Smooth muscle cell (in vitro differentiated cells): ENCODE measurements at regions not wholly inside any gene's neighbourhood (a gene's known extent, or its start where the extent isn't known, plus 50 kb on each side); places are given as distances from the start of the nearest gene placed in this dataset.

ENCODE experiments used
- DNase-seq: peaks from one replicate; lab custom pipeline; 2025; ENCODE audit not compliant: unreplicated experiment; lab: John Stamatoyannopoulos, UW
- H2AFZ ChIP-seq: fragments of 200-600 bp; sonication (generic); 2 replicates; pipeline ENCODE4 v1.6.0; 2016; ENCODE audit warnings: antibody characterized with exemption, low read depth, mild to moderate bottlenecking
- H3F3A ChIP-seq: fragments of 200-600 bp; sonication (generic); 2 replicates; pipeline ENCODE4 v1.6.0; 2017; ENCODE audit warnings: antibody characterized with exemption, low read depth
- H3K27ac ChIP-seq: fragments of 200-600 bp; sonication (generic); 2 replicates; pipeline ENCODE4 v1.5.1; 2016; ENCODE audit warnings: low read depth, mild to moderate bottlenecking
- H3K27me3 ChIP-seq: fragments of 200-600 bp; sonication (generic); 2 replicates; pipeline ENCODE4 v1.6.1; 2016; ENCODE audit warnings: low read depth, mild to moderate bottlenecking
- H3K36me3 ChIP-seq: fragments of 200-600 bp; sonication (generic); 2 replicates; pipeline ENCODE4 v1.5.1; 2016; ENCODE audit warnings: low read depth
- H3K4me1 ChIP-seq: fragments of 200-600 bp; sonication (generic); 2 replicates; pipeline ENCODE4 v1.5.1; 2016; ENCODE audit warnings: low read depth
- H3K4me2 ChIP-seq: fragments of 200-600 bp; sonication (generic); 2 replicates; pipeline ENCODE4 v1.6.0; 2016; ENCODE audit warnings: mild to moderate bottlenecking
- H3K4me3 ChIP-seq: fragments of 200-600 bp; sonication (generic); 2 replicates; pipeline ENCODE4 v1.5.1; 2016; ENCODE audit warnings: mild to moderate bottlenecking
- H3K79me2 ChIP-seq: fragments of 200-600 bp; sonication (generic); 2 replicates; pipeline ENCODE4 v1.6.0; 2016; ENCODE audit warnings: low read depth, mild to moderate bottlenecking
- H3K9ac ChIP-seq: fragments of 200-600 bp; sonication (generic); 2 replicates; pipeline ENCODE4 v1.6.0; 2016; ENCODE audit warnings: low read depth
- H3K9me3 ChIP-seq: fragments of 200-600 bp; sonication (generic); replicated peaks from 2 replicates; pipeline ENCODE4 v1.5.1; 2016; ENCODE audit warnings: low read depth
- H4K20me1 ChIP-seq: fragments of 200-600 bp; sonication (generic); 2 replicates; pipeline ENCODE4 v1.6.0; 2016; ENCODE audit warnings: low read depth
- WGBS: methylation state at CpG from one replicate; pipeline ENCODE4 v1.1.7; 2016; ENCODE audit warnings: low lambda C conversion rate; 5-methylcytosine and 5-hydroxymethylcytosine counted together
- TF ChIP-seq, protein P1 (sequence below): fragments of 200-600 bp; sonication (generic); IDR thresholded peaks from 2 replicates; pipeline ENCODE4 v1.5.1; 2017; ENCODE audit warnings: borderline replicate concordance, mild to moderate bottlenecking, antibody characterized with exemption; ENCODE audit not compliant: insufficient read depth, poor library complexity, severe bottlenecking

DNA sequence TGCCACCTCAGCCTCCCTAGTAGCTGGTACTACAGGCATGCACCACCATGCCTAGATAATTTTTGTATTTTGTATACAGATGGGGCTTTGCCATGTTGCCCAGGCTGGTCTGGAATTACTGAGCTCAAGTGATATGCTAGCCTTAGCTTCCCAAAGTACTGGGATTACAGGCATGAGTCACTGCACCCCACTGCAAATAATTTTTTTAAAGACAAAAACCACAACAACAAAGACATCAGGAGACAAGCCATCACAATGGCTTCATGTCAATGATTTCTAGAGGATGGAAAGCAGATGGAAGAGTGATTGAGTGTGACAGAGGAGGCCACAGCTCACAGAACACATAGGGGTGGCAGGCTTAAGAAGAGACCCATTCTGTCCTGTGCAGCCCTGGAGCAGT is 97.9 kb upstream of the PCSK1 start:
- no peaks in the 10 kb centered on the region for H3K9me3 ChIP-seq
- no peaks in the 10 kb centered on the region for H3K4me1 ChIP-seq
- H3K36me3 ChIP-seq = no peaks in the 10 kb centered on the region
- H3K79me2 ChIP-seq = no peaks in the 10 kb centered on the region
- H3K27me3 ChIP-seq = peaks cover 4% of the 10 kb centered on the region
- H3K4me2 ChIP-seq = no peak overlapping the region
- no peak overlapping the region for H3K4me3 ChIP-seq
- no peak for DNase-seq
- H3F3A ChIP-seq = no peaks in the 10 kb centered on the region
- H4K20me1 ChIP-seq = no peaks in the 10 kb centered on the region
- TF ChIP-seq, protein P1, sequence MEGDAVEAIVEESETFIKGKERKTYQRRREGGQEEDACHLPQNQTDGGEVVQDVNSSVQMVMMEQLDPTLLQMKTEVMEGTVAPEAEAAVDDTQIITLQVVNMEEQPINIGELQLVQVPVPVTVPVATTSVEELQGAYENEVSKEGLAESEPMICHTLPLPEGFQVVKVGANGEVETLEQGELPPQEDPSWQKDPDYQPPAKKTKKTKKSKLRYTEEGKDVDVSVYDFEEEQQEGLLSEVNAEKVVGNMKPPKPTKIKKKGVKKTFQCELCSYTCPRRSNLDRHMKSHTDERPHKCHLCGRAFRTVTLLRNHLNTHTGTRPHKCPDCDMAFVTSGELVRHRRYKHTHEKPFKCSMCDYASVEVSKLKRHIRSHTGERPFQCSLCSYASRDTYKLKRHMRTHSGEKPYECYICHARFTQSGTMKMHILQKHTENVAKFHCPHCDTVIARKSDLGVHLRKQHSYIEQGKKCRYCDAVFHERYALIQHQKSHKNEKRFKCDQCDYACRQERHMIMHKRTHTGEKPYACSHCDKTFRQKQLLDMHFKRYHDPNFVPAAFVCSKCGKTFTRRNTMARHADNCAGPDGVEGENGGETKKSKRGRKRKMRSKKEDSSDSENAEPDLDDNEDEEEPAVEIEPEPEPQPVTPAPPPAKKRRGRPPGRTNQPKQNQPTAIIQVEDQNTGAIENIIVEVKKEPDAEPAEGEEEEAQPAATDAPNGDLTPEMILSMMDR = no peak
- H3K9ac ChIP-seq = no peak overlapping the region
- no peak overlapping the region for H3K27ac ChIP-seq
- no peak overlapping the region for H2AFZ ChIP-seq

DNA sequence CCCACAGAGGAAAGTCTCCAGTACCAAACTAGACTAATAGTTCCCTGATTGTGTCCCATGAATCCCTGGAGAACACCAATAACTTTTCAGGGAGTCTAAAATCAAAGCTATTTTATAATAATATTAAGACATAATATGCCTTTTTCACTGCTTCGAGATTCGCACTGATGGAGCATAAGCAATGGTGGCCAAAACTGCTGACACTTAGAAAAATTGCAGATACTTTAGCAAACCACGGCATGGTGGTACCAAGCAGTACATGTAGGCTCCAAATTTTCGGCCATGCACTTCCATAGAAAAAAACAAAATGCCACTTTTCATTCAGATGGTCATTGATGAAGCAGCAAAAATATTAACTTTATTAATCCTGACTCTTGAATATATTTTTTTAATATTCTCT is 100.3 kb upstream of the PCSK1 start:
- Histone ChIP-seq H3K9me3 (no peaks in the 10 kb centered on the region), H4K20me1 (no peaks in the 10 kb centered on the region), H3K4me2 (no peak overlapping the region), H3K79me2 (no peaks in the 10 kb centered on the region), H3K9ac (no peak overlapping the region), H3F3A (no peaks in the 10 kb centered on the region), H3K4me1 (no peaks in the 10 kb centered on the region), H3K27me3 (no peaks in the 10 kb centered on the region), H3K4me3 (no peak overlapping the region), H3K27ac (no peak overlapping the region), H2AFZ (no peak overlapping the region), H3K36me3 (no peaks in the 10 kb centered on the region)
- no peak for DNase-seq
- TF ChIP-seq, protein P1 = no peak
- 91% methylated on average over 4 of the region's 4 CpGs for WGBS

DNA sequence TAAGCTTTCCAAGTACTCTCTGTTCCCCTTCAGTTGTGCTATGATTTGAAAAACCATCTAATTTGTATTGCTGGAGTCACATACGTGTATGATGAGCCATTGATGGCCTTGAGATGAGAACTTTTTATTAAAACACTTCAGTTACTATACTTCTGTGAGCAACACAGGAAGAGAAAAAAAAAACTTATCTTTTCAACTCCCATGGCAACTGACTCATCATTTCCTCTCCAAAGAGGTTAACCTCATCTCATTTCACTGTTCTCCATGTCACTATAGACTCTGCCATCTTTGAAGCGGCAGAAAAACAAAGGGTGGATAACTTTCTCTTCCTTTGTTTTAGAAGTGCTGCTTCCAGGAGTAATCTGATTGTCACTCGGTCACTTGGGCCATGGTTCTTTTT is 104.3 kb upstream of the PCSK1 start:
- H2AFZ ChIP-seq = no peak overlapping the region
- no peaks in the 10 kb centered on the region for H3K79me2 ChIP-seq
- no peaks in the 10 kb centered on the region for H3K4me1 ChIP-seq
- no peaks in the 10 kb centered on the region for H3K36me3 ChIP-seq
- 74% methylated on average over 3 of the region's 3 CpGs for WGBS
- no peak overlapping the region for H3K27ac ChIP-seq
- no peaks in the 10 kb centered on the region for H3F3A ChIP-seq
- H4K20me1 ChIP-seq = no peaks in the 10 kb centered on the region
- no peaks in the 10 kb centered on the region for H3K27me3 ChIP-seq
- H3K9me3 ChIP-seq = no peaks in the 10 kb centered on the region
- no peak overlapping the region for H3K4me3 ChIP-seq
- no peak overlapping the region for H3K9ac ChIP-seq
- no peak overlapping the region for H3K4me2 ChIP-seq
- TF ChIP-seq, protein P1 = no peak
- DNase-seq = no peak

DNA sequence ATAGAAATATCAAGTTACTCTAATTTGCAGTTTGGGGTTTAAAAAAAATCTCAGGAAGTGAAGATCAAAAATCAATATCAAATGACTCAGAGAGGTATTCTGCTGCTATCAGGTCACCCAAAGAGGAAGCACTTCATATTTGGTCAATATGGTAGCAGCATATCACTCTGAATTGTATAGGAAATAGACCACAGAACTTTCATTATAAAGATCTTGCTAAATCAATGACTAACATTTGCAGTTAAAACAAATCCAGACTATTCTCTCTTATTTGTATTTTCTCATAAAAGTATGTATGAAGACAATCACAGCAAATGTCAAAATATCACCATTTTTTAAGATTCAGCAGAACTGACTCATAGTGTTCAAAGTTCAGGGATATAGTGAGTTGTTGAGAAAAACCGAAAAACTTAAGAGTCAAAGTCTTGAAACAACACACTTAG is 105.8 kb upstream of the PCSK1 start:
- Histone ChIP-seq H2AFZ (no peak overlapping the region), H3F3A (no peaks in the 10 kb centered on the region), H3K27ac (no peak overlapping the region), H3K4me1 (no peaks in the 10 kb centered on the region), H3K4me3 (no peak overlapping the region), H3K9ac (no peak overlapping the region), H3K79me2 (no peaks in the 10 kb centered on the region), H3K4me2 (no peak overlapping the region), H3K9me3 (no peaks in the 10 kb centered on the region), H3K36me3 (no peaks in the 10 kb centered on the region), H3K27me3 (no peaks in the 10 kb centered on the region), H4K20me1 (no peaks in the 10 kb centered on the region)
- TF ChIP-seq, protein P1 = no peak
- DNase-seq = no peak
- 85% methylated on average over 1 of the region's 1 CpG for WGBS
